Thyroid gland (tissue), 4 donors: ENCODE measurements at regions not wholly inside any gene's neighbourhood (a gene's known extent, or its start where the extent isn't known, plus 50 kb on each side); places are given as distances from the start of the nearest gene placed in this dataset.

Experiments used
- POLR2A ChIP-seq, 2 donors: fragments of 450-650 bp; IDR thresholded peaks; one replicate each; pipeline ENCODE4 v1.6.1; 2017; ENCODE audit warnings: antibody characterized with exemption in 2 of 2, mild to moderate bottlenecking in 2 of 2, moderate library complexity in 1 of 2
- TF ChIP-seq, protein P1 (sequence below), 6 experiments: fragments of 200-600 bp in 3 of 6; fragments of 450-650 bp in 3 of 6; sonication (generic) in 3 of 6; IDR thresholded peaks; one replicate each; pipeline ENCODE4 v1.5.1; 2016 to 2019; ENCODE audit warnings: antibody characterized with exemption in 6 of 6, mild to moderate bottlenecking in 2 of 6, inconsistent platforms in 1 of 6, moderate library complexity in 1 of 6

DNA sequence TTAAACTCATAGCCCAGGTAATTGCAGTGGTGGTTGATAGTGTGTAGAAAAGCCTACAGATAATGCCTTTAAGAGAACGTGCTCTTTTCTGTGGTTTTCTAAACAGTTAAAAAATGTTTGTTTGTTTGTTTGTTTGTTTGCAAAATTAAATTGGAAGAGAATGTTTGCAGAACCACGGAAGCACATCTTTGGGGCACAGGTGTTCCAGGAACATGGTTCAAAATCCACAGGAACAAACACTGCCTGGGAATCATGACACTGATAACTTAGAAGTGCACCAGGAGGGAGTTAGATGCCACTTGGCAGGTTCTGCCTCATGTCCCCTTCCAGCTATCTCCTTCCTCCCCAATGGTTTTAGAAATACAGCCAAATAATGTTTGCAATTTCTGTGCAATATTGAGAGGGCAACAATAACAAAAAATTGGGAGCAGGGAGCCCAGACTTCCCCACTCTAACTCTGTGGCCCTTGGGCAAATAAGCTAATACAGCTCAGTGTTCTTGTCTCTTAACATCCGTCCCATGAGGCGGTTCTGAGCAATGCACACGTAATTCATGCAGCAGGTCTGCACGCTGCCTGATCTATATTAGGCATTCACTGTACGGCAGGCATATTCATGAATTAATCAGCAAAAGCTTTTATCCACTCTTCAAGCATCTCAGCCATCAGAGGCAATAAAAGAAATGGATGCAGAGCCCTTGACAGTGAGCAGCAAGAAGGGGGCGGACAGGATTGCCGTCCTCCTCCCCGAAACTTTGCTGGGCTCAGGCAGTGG lies 274.3 kb upstream of the FOXQ1 start:
- TF ChIP-seq POLR2A (IDR thresholded peaks at IDR 0.05): no peak
- TF ChIP-seq, protein P1, sequence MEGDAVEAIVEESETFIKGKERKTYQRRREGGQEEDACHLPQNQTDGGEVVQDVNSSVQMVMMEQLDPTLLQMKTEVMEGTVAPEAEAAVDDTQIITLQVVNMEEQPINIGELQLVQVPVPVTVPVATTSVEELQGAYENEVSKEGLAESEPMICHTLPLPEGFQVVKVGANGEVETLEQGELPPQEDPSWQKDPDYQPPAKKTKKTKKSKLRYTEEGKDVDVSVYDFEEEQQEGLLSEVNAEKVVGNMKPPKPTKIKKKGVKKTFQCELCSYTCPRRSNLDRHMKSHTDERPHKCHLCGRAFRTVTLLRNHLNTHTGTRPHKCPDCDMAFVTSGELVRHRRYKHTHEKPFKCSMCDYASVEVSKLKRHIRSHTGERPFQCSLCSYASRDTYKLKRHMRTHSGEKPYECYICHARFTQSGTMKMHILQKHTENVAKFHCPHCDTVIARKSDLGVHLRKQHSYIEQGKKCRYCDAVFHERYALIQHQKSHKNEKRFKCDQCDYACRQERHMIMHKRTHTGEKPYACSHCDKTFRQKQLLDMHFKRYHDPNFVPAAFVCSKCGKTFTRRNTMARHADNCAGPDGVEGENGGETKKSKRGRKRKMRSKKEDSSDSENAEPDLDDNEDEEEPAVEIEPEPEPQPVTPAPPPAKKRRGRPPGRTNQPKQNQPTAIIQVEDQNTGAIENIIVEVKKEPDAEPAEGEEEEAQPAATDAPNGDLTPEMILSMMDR (IDR thresholded peaks at IDR 0.05): no peak
